Stimulated activated naive CD4-positive, alpha-beta T cell (primary cell): ENCODE measurements at regions not wholly inside any gene's neighbourhood (a gene's known extent, or its start where the extent isn't known, plus 50 kb on each side); places are given as distances from the start of the nearest gene placed in this dataset.

Source experiments
- DNase-seq, 6 experiments: peaks; one replicate each; lab custom pipeline; 2025; lab: John Stamatoyannopoulos, UW

GRCh38 chr2:17303521-17303920 lies 214.7 kb downstream of the RAD51AP2 start:
- no peak for DNase-seq

- DNase-seq: no peak
These were observed 215.2 kb downstream of the RAD51AP2 start for GRCh38 chr2:17303054-17303453.

- no peak for DNase-seq
These were observed 216.0 kb downstream of the RAD51AP2 start for GRCh38 chr2:17302281-17302680.

- DNase-seq: no peak
These were observed 216.8 kb downstream of the RAD51AP2 start for GRCh38 chr2:17301437-17301836.

GRCh38 chr2:17299891-17300540 lies 218.2 kb downstream of the RAD51AP2 start:
- no peak for DNase-seq

GRCh38 chr2:17298453-17298852 lies 219.8 kb downstream of the RAD51AP2 start:
- no peak for DNase-seq

- DNase-seq: no peak
These were observed 221.6 kb downstream of the RAD51AP2 start for GRCh38 chr2:17296686-17297085.

GRCh38 chr2:17289669-17290068 lies 228.6 kb downstream of the RAD51AP2 start:
- no peak for DNase-seq

GRCh38 chr2:17287183-17287582 lies 231.1 kb downstream of the RAD51AP2 start:
- no peak for DNase-seq

GRCh38 chr2:17282826-17283225 lies 235.4 kb downstream of the RAD51AP2 start:
- no peak for DNase-seq

GRCh38 chr2:17282245-17282644 lies 236.0 kb downstream of the RAD51AP2 start:
- DNase-seq: no peak

GRCh38 chr2:17276220-17276619 lies 242.0 kb downstream of the RAD51AP2 start:
- DNase-seq: no peak

- DNase-seq: no peak
These were observed 245.4 kb downstream of the RAD51AP2 start for GRCh38 chr2:17272652-17273525.

- DNase-seq: no peak
These were observed 246.1 kb downstream of the RAD51AP2 start for GRCh38 chr2:17272170-17272569.

GRCh38 chr2:17271416-17271815 lies 246.8 kb downstream of the RAD51AP2 start:
- no peak for DNase-seq

- DNase-seq: no peak
These were observed 247.3 kb downstream of the RAD51AP2 start for GRCh38 chr2:17270894-17271293.

- no peak for DNase-seq
These were observed 254.7 kb downstream of the RAD51AP2 start for GRCh38 chr2:17263570-17263968.

- no peak for DNase-seq
These were observed 255.2 kb downstream of the RAD51AP2 start for GRCh38 chr2:17262854-17263569.

- DNase-seq: no peak
These were observed 258.6 kb downstream of the RAD51AP2 start for GRCh38 chr2:17259613-17260012.

- DNase-seq: no peak
These were observed 259.4 kb downstream of the RAD51AP2 start for GRCh38 chr2:17258861-17259260.

- DNase-seq: no peak
These were observed 260.9 kb downstream of the RAD51AP2 start for GRCh38 chr2:17257189-17257909.

- no peak for DNase-seq
These were observed 263.2 kb downstream of the RAD51AP2 start for GRCh38 chr2:17255071-17255470.
